Prostate gland (tissue), 2 donors: ENCODE measurements at regions not wholly inside any gene's neighbourhood (a gene's known extent, or its start where the extent isn't known, plus 50 kb on each side); places are given as distances from the start of the nearest gene placed in this dataset.

ENCODE experiments used
- POLR2A ChIP-seq: fragments of 450-650 bp; IDR thresholded peaks from one replicate; pipeline ENCODE4 v1.6.1; 2016; ENCODE audit warnings: antibody characterized with exemption, mild to moderate bottlenecking
- POLR2AphosphoS5 ChIP-seq: sonication (generic); formaldehyde crosslinking; IDR thresholded peaks from one replicate; pipeline ENCODE4 v1.6.1; 2017; ENCODE audit warnings: antibody characterized with exemption
- TF ChIP-seq, protein P1 (sequence below), 4 experiments: fragments of 200-600 bp in 2 of 4; fragments of 450-650 bp in 2 of 4; sonication (generic) in 2 of 4; IDR thresholded peaks; 1 replicate in 3 of 4; 2 replicates in 1 of 4; pipeline ENCODE4 v1.5.1; 2016 to 2019; ENCODE audit warnings: antibody characterized with exemption in 4 of 4, mild to moderate bottlenecking in 2 of 4, moderate library complexity in 2 of 4

GRCh38 chr3:66827726-66828125 lies 170.4 kb upstream of the KBTBD8 start:
- TF ChIP-seq, protein P1, sequence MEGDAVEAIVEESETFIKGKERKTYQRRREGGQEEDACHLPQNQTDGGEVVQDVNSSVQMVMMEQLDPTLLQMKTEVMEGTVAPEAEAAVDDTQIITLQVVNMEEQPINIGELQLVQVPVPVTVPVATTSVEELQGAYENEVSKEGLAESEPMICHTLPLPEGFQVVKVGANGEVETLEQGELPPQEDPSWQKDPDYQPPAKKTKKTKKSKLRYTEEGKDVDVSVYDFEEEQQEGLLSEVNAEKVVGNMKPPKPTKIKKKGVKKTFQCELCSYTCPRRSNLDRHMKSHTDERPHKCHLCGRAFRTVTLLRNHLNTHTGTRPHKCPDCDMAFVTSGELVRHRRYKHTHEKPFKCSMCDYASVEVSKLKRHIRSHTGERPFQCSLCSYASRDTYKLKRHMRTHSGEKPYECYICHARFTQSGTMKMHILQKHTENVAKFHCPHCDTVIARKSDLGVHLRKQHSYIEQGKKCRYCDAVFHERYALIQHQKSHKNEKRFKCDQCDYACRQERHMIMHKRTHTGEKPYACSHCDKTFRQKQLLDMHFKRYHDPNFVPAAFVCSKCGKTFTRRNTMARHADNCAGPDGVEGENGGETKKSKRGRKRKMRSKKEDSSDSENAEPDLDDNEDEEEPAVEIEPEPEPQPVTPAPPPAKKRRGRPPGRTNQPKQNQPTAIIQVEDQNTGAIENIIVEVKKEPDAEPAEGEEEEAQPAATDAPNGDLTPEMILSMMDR (IDR thresholded peaks at IDR 0.05): no peak
- TF ChIP-seq POLR2A (no peak), POLR2AphosphoS5 (no peak)
